NCI-H748 (cell line): ENCODE measurements at regions not wholly inside any gene's neighbourhood (a gene's known extent, or its start where the extent isn't known, plus 50 kb on each side); places are given as distances from the start of the nearest gene placed in this dataset.

Experiments used
- DNase-seq: peaks from one replicate; lab custom pipeline; 2025; ENCODE audit not compliant: unreplicated experiment; lab: John Stamatoyannopoulos, UW

GRCh38 chr11:76298255-76298654 lies 82.7 kb downstream of the THAP12 start:
- no peak for DNase-seq

GRCh38 chr11:76296731-76297542 lies 84.0 kb downstream of the THAP12 start:
- no peak for DNase-seq

GRCh38 chr11:76293189-76293631 lies 86.9 kb upstream of the WNT11 start:
- DNase-seq = no peak

GRCh38 chr11:76292583-76293188 lies 86.4 kb upstream of the WNT11 start:
- no peak for DNase-seq

- DNase-seq = peak; percentile 85
Observed at GRCh38 chr11:76291576-76292526, 85.5 kb upstream of the WNT11 start.

- no peak for DNase-seq
Observed at GRCh38 chr11:76288166-76288980, 82.1 kb upstream of the WNT11 start.

GRCh38 chr11:76287227-76287626 lies 80.9 kb upstream of the WNT11 start:
- DNase-seq = no peak

GRCh38 chr11:76285397-76286104 lies 79.2 kb upstream of the WNT11 start:
- no peak for DNase-seq

GRCh38 chr11:76284161-76284560 lies 77.9 kb upstream of the WNT11 start:
- DNase-seq = no peak

- no peak for DNase-seq
Observed at GRCh38 chr11:76282811-76283595, 76.7 kb upstream of the WNT11 start.

GRCh38 chr11:76282172-76282571 lies 75.9 kb upstream of the WNT11 start:
- no peak for DNase-seq

- DNase-seq = no peak
Observed at GRCh38 chr11:76281558-76281906, 75.2 kb upstream of the WNT11 start.

GRCh38 chr11:76280882-76281557 lies 74.7 kb upstream of the WNT11 start:
- no peak for DNase-seq

- no peak for DNase-seq
Observed at GRCh38 chr11:76280151-76280881, 74.0 kb upstream of the WNT11 start.

- DNase-seq = peak; percentile 32
Observed at GRCh38 chr11:76279646-76280045, 73.3 kb upstream of the WNT11 start.

GRCh38 chr11:76279038-76279437 lies 72.7 kb upstream of the WNT11 start:
- no peak for DNase-seq

GRCh38 chr11:76278526-76278925 lies 72.2 kb upstream of the WNT11 start:
- no peak for DNase-seq
